Keratinocyte (primary cell): ENCODE measurements at regions not wholly inside any gene's neighbourhood (a gene's known extent, or its start where the extent isn't known, plus 50 kb on each side); places are given as distances from the start of the nearest gene placed in this dataset.

Experiments used
- DNase-seq: peaks from one replicate; pipeline ENCODE4 v3.0.0-alpha.2; 2011; ENCODE audit warnings: low read depth, missing footprints, low spot score
- FAIRE-seq: peaks from 2 replicates; lab custom pipeline; 2011; peaks lifted over from hg19 to GRCh38; lab: Jason Lieb, UNC
- H2AFZ ChIP-seq: 2 replicates; pipeline ENCODE4 v1.6.0; 2012; ENCODE audit warnings: low read length, control low read depth, inconsistent platforms; ENCODE audit not compliant: control insufficient read depth
- H3K27ac ChIP-seq: 2 replicates; pipeline ENCODE4 v1.5.1; 2011; ENCODE audit warnings: low read length; ENCODE audit not compliant: control insufficient read depth, insufficient read depth
- H3K27me3 ChIP-seq: 3 replicates; pipeline ENCODE4 v1.6.0; 2011; ENCODE audit warnings: low read length; ENCODE audit not compliant: control insufficient read depth, insufficient read depth; ENCODE audit errors: extremely low read depth
- H3K36me3 ChIP-seq, 2 experiments: 2 replicates in 1 of 2; 3 replicates in 1 of 2; pipeline ENCODE4 v1.5.1; 2011; ENCODE audit warnings: low read length in 2 of 2, mild to moderate bottlenecking in 1 of 2; ENCODE audit not compliant: control insufficient read depth in 2 of 2, insufficient read depth in 2 of 2; ENCODE audit errors: extremely low read depth in 1 of 2
- H3K4me1 ChIP-seq: 3 replicates; pipeline ENCODE4 v1.5.1; 2011; ENCODE audit warnings: low read length; ENCODE audit not compliant: control insufficient read depth, insufficient read depth; ENCODE audit errors: extremely low read depth
- H3K4me2 ChIP-seq: 3 replicates; pipeline ENCODE4 v1.6.0; 2011; ENCODE audit warnings: low read depth, low read length; ENCODE audit not compliant: control insufficient read depth, insufficient read depth; ENCODE audit errors: extremely low read depth
- H3K4me3 ChIP-seq, 3 experiments: fragments of 200-600 bp in 1 of 3; sonication (generic) in 1 of 3; 2 replicates in 2 of 3; 3 replicates in 1 of 3; pipeline ENCODE4 v1.5.1; 2011 to 2016; ENCODE audit warnings: low read length in 3 of 3, mild to moderate bottlenecking in 3 of 3, control low read depth in 2 of 3, inconsistent platforms in 1 of 3, low read depth in 1 of 3, mixed read lengths in 1 of 3, mixed run types in 1 of 3, moderate library complexity in 1 of 3; ENCODE audit not compliant: control insufficient read depth in 2 of 3, insufficient read depth in 2 of 3; ENCODE audit errors: extremely low read depth in 1 of 3
- H3K79me2 ChIP-seq: 2 replicates; pipeline ENCODE4 v1.6.0; 2012; ENCODE audit warnings: low read length; ENCODE audit not compliant: control insufficient read depth, insufficient read depth
- H3K9ac ChIP-seq: 3 replicates; pipeline ENCODE4 v1.6.0; 2011; ENCODE audit warnings: low read length; ENCODE audit not compliant: control insufficient read depth, insufficient read depth; ENCODE audit errors: extremely low read depth
- H3K9me1 ChIP-seq: 3 replicates; pipeline ENCODE4 v1.6.0; 2011; ENCODE audit warnings: low read length; ENCODE audit not compliant: control insufficient read depth, insufficient read depth; ENCODE audit errors: extremely low read depth
- H3K9me3 ChIP-seq: 2 replicates; pipeline ENCODE4 v1.5.1; 2012; ENCODE audit warnings: low read depth, low read length; ENCODE audit not compliant: control insufficient read depth
- H4K20me1 ChIP-seq: 3 replicates; pipeline ENCODE4 v1.6.0; 2011; ENCODE audit warnings: low read length; ENCODE audit not compliant: control insufficient read depth, insufficient read depth; ENCODE audit errors: extremely low read depth
- EZH2 ChIP-seq: IDR thresholded peaks from one replicate; pipeline ENCODE4 v1.6.1; 2012; ENCODE audit warnings: inconsistent platforms, mild to moderate bottlenecking, low read length, moderate library complexity
- dilution Hi-C: fragments of 300-500 bp; cut with MboI; formaldehyde crosslinking; loops from one replicate; pipeline ENCODE4 v1.7.0; 2020; ENCODE audit warnings: low sequenced_read_pairs; ENCODE audit not compliant: extremely low pct_ligation_motif_present
- TF ChIP-seq, protein P1 (sequence below), 3 experiments: IDR thresholded peaks in 1 of 3; conservative IDR thresholded peaks in 1 of 3; optimal IDR thresholded peaks in 1 of 3; 2 replicates in 2 of 3; 3 replicates in 1 of 3; pipeline versions ENCODE3 to v1.5.1; 2011; ENCODE audit warnings: low read length in 3 of 3, mild to moderate bottlenecking in 3 of 3, moderate library complexity in 2 of 3, control low read depth in 1 of 3, inconsistent platforms in 1 of 3; ENCODE audit not compliant: insufficient read depth in 2 of 3; ENCODE audit errors: extremely low read depth in 1 of 3

DNA sequence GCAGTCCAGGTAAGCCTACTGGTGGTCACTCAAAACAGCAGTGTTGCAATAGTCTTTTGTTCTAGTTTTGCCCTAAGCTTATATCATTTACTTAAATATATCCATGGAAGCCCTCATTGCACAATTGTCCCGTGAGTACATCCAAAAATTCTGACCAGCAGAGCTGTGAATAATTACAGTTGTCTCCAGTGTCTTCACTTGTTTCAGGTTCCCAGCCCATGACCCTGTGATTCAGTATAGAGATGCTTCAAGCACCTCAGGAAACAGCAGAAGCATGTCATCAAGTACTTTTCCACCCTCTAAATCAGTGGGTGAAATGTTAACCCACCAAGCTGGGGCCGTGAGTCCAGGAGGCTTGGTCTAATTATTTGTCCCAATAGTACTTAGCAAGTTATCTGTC lies 214.9 kb upstream of the RPS6KA3 start:
- Histone ChIP-seq H3K79me2 (no peaks in the 10 kb centered on the region), H3K4me3 (no peak overlapping the region), H3K4me1 (no peaks in the 10 kb centered on the region), H4K20me1 (no peaks in the 10 kb centered on the region), H3K36me3 (no peaks in the 10 kb centered on the region), H3K4me2 (no peak overlapping the region), H3K9me1 (no peaks in the 10 kb centered on the region), H3K9ac (no peak overlapping the region), H2AFZ (no peak overlapping the region), H3K27me3 (no peaks in the 10 kb centered on the region), H3K27ac (no peak overlapping the region), H3K9me3 (no peaks in the 10 kb centered on the region)
- DNase-seq (no peak), FAIRE-seq (no peak)
- no peak for TF ChIP-seq EZH2
- TF ChIP-seq, protein P1, sequence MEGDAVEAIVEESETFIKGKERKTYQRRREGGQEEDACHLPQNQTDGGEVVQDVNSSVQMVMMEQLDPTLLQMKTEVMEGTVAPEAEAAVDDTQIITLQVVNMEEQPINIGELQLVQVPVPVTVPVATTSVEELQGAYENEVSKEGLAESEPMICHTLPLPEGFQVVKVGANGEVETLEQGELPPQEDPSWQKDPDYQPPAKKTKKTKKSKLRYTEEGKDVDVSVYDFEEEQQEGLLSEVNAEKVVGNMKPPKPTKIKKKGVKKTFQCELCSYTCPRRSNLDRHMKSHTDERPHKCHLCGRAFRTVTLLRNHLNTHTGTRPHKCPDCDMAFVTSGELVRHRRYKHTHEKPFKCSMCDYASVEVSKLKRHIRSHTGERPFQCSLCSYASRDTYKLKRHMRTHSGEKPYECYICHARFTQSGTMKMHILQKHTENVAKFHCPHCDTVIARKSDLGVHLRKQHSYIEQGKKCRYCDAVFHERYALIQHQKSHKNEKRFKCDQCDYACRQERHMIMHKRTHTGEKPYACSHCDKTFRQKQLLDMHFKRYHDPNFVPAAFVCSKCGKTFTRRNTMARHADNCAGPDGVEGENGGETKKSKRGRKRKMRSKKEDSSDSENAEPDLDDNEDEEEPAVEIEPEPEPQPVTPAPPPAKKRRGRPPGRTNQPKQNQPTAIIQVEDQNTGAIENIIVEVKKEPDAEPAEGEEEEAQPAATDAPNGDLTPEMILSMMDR (optimal IDR thresholded peaks at IDR 0.05 in 1 of 3, IDR thresholded peaks at IDR 0.05 in 1 of 3, conservative IDR thresholded peaks at IDR 0.05 in 1 of 3; ENCODE audit: extremely low read depth in 1 of 3, insufficient read depth in 2 of 3, low read length in 3 of 3) = no peak
- dilution Hi-C loops = no loop called here

DNA sequence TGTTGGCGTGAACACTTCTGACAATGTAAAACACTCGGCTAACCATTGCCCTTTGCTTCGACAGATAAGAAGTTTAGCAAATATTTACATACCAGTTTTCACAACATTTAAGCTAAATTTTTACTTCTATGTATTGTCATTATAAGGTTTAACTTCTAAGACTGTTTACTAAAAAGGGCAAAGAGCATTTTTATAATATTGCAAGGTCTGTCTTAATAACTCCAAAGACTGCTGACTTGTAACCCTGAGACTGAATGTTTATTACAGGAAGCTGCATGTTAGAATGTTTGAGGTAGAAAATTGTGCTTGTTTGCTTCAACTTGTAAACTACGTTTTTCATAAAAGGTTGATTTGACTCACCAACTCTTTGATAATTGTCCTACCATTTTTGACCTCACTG lies 213.2 kb upstream of the RPS6KA3 start:
- TF ChIP-seq, protein P1 (optimal IDR thresholded peaks at IDR 0.05 in 1 of 3, IDR thresholded peaks at IDR 0.05 in 1 of 3, conservative IDR thresholded peaks at IDR 0.05 in 1 of 3; ENCODE audit: extremely low read depth in 1 of 3, insufficient read depth in 2 of 3, low read length in 3 of 3) = no peak
- no peak for TF ChIP-seq EZH2
- Histone ChIP-seq H3K4me2 (no peak overlapping the region), H3K9me1 (no peaks in the 10 kb centered on the region), H2AFZ (no peak overlapping the region), H3K9me3 (no peaks in the 10 kb centered on the region), H3K79me2 (no peaks in the 10 kb centered on the region), H3K27ac (no peak overlapping the region), H3K4me1 (no peaks in the 10 kb centered on the region), H3K36me3 (no peaks in the 10 kb centered on the region), H3K27me3 (no peaks in the 10 kb centered on the region), H3K4me3 (no peak overlapping the region), H4K20me1 (no peaks in the 10 kb centered on the region), H3K9ac (no peak overlapping the region)
- DNase-seq (no peak), FAIRE-seq (no peak)
- dilution Hi-C loops = no loop called here
